ENCODE measurements at regions not wholly inside any gene's neighbourhood (a gene's known extent, or its start where the extent isn't known, plus 50 kb on each side); places are given as distances from the start of the nearest gene placed in this dataset.

DNA sequence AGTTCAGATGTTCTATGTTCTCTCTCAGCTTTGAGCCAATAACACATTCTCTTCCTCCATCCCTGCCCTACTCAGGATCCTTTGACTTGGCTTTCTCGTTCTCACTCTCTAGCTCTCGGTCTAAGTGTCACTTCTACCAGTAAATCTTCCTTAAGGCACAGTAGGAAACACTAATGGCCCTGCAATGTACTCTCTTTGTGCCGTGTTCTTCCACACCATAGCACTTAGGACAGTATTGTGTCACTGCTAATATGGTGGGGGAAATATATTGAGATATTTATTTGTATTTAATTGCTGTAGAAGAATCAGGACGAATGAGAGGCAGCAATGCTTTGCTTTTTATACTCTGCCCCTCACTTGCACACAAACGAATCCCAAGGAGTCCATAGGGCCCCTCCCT, 493.1 kb downstream of the SHISA9 start:
- no peak for DNase-seq

GRCh38 chr16:13397126-13397525, 495.7 kb downstream of the SHISA9 start:
- DNase-seq, result no peak

GRCh38 chr16:13401641-13402040, 500.2 kb downstream of the SHISA9 start:
- no peak for DNase-seq

DNA sequence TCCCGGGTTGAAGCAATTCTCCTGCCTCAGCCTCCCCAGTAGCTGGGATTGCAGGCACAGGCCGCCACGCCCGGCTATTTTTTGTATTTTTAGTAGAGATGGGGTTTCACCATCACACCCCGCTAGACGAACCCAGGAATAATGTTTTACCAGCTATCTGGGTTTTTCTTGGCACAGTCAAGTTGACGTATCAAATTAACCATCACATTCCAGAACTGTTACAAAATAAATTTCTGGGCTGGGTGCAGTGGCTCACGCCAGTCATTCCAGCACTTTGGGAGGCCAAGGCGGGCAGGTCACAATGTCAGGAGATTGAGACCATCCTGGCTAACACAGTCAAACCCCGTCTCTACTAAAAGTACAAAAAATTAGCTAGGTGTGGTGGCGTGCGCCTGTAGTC, 501.2 kb downstream of the SHISA9 start:
- DNase-seq, result no peak

DNA sequence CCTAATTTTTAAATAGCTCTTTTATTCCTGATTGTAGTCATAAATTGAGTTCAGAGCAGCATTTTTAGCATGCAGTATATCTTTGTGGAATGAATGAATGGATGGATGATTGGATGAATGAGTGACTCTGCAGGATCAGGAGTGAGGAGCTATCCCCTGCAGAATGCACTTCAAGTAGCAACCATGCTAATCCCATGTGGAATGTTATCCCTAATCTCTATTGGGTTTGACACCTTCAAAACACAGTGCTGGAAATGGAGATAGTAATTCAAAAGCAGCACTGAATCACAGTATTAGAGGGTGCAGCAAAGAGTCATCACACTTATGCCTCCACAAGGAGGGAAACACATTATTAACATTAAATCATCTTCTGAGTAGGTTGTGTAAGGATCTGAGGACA, 501.9 kb downstream of the SHISA9 start:
- DNase-seq, result no peak

DNA sequence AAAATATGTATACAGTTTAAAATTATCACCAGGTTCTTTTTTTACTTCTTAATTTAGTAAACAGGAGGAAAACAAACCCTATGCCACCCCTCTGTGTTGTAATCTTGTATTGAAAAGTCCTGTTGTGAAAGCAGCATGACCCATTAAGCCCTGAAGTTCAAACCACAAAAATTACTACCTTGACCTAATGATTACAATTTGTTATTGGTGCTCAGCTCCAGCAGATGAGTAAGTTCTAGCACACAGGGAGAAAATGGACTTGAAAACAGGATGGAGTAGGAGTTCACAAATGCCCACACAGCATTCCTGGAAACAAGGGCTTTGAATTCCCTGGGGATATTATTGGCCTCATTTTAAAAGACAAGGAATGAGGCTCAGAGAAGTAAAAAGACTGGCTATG, 505.8 kb upstream of the ERCC4 start:
- no peak for DNase-seq

DNA sequence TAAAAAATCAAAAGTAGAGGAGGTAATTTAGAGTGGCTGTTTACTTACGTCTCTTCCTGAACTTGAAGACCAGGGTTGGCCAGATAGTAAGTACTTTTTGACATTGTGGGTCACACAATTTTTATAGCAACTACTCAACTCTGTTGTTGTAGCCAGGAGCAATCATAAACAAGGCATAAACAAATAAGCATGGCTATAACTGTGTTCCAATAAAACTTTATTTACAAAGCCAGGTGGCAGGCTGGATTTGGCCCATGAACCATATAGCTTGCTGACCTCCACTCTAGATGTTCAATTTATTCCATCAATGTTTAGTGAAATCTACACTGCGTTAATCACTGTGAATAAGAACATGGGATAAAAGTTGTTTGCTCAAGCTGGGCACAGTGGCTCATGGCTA, 500.4 kb upstream of the ERCC4 start:
- no peak for DNase-seq

- no peak for DNase-seq
Observed at GRCh38 chr16:13421726-13422125, 498.2 kb upstream of the ERCC4 start.

DNA sequence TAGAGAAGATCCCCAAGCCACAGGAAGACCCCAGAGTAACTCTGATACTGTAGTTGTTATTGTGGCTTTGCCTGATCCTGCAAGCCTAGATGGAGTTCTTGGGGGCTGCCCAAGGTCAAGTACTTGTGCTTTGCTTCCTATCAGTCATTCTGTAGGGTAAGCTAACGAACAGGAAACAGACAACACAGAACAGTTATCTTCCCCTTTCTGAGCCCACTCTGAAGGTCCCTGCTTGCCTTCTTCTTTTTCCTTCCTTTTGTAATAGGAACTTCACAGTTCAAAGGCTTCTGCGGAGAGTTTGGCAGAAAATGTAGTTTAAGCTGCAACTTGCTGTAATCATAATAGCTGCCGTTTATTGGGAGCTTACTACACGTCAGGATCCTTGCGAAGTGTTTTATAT, 494.1 kb upstream of the ERCC4 start:
- DNase-seq, result no peak

DNA sequence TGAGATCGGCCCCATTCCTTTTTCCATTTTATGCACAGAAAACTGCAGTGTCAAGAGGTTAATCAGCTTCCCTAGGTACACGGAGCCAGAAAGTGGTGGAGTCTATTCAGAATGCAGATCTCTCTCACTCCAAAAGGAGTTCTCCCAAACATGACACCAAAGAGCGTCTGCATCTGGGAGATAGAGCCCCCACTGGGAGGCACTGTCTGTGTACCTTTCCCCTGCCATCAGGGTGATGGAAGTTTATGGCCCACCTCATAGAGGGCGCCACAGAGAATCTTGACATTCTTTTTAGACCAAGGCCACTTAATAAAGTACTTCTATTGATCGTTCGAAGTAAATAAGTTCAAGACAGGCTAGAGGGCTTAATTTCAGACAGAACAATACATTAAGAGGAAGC, 493.7 kb upstream of the ERCC4 start:
- no peak for DNase-seq

- no peak for DNase-seq
Observed at GRCh38 chr16:13426736-13427135, 493.2 kb upstream of the ERCC4 start.

DNA sequence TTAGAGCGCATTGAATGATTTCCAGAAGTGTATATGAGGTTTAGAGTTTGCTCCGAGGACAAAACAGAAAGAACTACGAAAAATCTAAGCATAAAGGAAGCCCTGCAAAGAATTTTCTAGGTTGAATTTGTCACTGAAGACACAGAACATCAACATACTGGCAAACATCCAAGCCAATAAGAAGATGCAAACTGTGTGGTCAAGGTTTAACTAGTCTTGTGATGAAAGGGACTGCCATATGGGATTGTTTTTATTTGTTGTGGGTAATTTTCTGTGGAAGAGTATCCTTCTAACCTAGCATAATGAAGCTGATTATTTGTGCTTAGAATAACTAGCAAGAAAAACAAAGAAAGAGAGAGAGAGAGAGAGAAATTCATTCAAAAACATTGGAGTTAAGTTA, 492.0 kb upstream of the ERCC4 start:
- DNase-seq, result no peak

GRCh38 chr16:13429416-13429815, 490.5 kb upstream of the ERCC4 start:
- no peak for DNase-seq

- DNase-seq, result no peak
Observed at GRCh38 chr16:13435415-13435814, 484.5 kb upstream of the ERCC4 start.

DNA sequence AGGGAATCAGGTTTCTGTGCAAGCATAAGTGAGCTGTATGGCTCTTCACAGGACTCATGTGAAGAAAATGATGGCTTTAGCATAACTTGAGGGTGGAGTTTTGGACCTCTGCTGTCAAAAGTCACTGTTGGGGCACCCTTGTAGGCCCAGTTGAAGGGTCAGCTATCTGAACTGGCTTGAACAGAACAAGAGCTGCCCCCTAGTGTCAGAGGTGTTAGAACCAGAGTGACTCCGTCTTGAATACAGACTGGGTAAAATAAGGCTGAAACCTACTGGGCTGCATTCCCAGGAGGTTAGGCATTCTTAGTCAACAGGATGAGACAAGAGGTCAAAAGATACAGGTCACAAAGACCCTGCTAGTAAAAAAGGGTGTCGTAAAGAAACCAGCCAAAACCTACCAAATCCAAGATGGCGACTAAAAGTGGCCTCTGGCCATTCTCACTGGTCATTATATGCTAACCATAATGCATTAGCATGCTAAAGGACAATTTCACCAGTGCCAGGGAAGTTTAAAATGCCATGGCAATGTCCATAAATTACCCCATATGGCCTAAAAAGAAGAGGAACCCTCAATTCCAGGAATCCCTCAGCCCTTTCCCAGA, 484.0 kb upstream of the ERCC4 start:
- DNase-seq, result no peak

GRCh38 chr16:13436641-13437412, 483.1 kb upstream of the ERCC4 start:
- DNase-seq, result no peak

DNA sequence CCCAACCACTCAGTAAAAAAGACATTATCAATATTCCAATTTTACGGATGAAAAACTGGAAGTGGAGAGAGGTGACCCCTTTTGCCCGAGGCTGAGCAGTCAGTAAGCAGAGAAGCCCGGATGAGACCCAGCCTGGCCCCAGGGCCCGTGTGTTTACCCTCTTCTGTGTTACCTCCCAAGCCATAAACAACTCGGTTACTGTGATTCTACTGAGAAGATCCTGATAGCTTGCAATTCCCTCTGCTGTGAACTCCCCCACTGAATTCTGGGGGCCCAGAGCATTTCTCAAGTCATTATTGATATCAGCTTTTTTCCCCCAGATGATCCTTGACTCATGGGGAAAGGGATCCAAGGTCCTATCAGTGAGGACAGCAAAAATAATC, 482.6 kb upstream of the ERCC4 start:
- no peak for DNase-seq

DNA sequence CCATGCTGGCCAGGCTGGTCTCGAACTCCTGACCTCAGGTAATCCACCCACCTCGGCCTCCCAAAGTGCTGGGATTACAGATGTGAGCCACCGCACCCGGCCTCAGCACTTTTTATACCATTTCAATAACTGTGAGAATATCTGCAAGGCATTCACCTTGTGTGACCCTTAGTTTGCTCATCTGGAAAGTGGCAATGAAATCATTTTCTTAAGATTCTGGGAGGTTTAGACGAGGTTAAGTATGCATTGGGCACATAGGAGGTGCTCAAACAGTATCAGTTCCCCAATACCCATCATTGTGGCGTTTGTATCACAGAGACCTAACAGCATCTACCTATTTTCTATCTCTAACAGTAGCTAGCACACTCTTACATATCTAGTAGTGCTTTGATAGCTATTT, 481.9 kb upstream of the ERCC4 start:
- no peak for DNase-seq

- DNase-seq, result no peak
Observed at GRCh38 chr16:13439766-13440165, 480.2 kb upstream of the ERCC4 start.

- no peak for DNase-seq
Observed at GRCh38 chr16:13441675-13442074, 478.3 kb upstream of the ERCC4 start.

DNA sequence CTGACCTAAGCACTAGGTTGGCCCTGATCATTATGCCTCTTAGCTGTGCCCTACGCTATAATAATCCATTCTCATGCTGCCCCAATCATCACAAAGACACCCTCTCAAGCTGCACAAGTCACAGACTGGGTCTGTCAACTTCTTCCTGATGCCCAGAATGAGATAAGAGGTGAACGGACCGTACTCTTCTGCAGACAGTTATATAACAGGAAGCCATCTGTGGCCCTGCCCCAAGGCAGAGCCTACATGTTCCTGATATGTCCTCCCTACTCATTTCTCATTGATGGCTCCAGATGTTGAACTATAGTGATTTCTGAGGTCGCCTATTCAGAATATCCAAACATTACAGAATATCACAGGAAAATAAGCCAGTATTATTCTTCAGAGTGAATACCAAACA, 471.6 kb upstream of the ERCC4 start:
- no peak for DNase-seq

- no peak for DNase-seq
Observed at GRCh38 chr16:13453325-13453724, 466.6 kb upstream of the ERCC4 start.

DNA sequence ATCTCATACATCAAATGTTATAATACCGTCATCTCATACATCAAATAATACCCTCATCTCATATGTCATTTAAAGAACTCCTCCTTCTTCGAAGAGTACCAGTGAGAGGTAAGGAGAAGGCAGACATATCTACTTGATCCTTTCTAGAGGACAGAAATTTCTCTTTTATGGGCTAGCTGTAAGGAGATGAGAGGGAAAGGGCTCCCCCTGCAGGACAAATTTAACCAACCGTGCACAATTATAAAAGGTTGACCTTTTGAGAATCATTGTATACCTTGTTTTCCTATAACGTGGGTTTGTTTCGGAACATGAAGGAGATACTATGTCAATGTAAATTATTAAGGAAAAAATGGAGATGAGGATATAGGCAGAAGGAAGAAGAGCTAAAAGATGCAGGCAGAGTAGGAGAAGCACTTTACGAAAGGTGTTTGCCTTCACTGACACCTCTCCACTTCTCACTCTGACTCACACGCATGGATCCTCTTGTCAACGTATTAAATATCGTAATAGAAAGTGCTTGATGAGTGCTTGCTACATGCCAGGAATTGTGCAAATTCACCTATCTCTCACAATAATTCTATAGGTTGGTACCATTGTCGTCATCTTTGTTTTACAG, 465.9 kb upstream of the ERCC4 start:
- no peak for DNase-seq

DNA sequence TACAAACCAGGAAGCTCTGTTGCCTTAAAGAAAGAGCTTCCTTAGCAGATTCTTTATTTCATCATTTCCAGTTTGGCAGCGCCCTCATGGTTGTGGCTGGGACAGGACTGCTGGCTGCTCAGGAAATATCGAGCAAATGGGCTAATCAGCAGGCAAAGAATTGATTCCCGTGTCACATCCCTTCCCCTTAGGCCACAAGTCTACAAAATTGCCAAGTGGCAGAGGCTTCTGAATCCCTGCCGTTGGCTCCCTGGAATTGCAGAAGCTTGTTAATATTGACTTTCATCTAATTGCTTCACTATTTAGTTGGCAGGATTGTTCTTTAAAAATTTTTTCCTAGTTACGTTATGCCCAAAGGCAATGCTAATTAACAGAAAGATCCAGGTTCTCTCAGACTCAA, 456.3 kb upstream of the ERCC4 start:
- no peak for DNase-seq

DNA sequence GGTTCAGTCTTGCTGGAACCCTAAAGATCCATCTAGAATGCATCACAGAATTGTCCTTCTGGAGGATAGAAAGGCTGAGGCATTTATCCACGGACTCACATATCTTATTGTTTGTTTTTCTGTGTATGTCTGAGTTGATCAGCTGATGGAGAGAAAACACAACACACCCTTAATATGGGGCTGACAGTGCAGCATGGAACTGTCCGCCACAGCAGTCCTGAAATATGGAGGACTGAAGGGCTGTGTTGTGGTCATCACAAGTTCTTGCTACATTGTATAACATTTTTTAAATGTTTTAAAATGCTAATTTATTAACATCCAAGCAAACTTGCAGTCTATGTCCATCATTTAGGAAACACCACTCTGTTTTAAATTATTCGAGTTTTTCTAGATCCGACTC, 448.9 kb upstream of the ERCC4 start:
- no peak for DNase-seq

Measured in right forelimb (tissue), 1 donor.